ENCODE measurements at regions not wholly inside any gene's neighbourhood (a gene's known extent, or its start where the extent isn't known, plus 50 kb on each side); places are given as distances from the start of the nearest gene placed in this dataset.

- DNase-seq = no peak
Observed at GRCh38 chr12:98409548-98409947, 105.8 kb upstream of the TMPO start.

- DNase-seq = no peak
Observed at GRCh38 chr12:98410356-98410755, 105.0 kb upstream of the TMPO start.

- no peak for DNase-seq
Observed at GRCh38 chr12:98416845-98417244, 98.5 kb upstream of the TMPO start.

- no peak for DNase-seq
Observed at GRCh38 chr12:98417266-98417665, 98.1 kb upstream of the TMPO start.

- DNase-seq = no peak
Observed at GRCh38 chr12:98418357-98419075, 96.9 kb upstream of the TMPO start.

- no peak for DNase-seq
Observed at GRCh38 chr12:98419081-98419794, 96.2 kb upstream of the TMPO start.

GRCh38 chr12:98419795-98420404 lies 95.5 kb upstream of the TMPO start:
- DNase-seq = no peak

- no peak for DNase-seq
Observed at GRCh38 chr12:98420461-98420860, 94.9 kb upstream of the TMPO start.

- no peak for DNase-seq
Observed at GRCh38 chr12:98421316-98421715, 94.1 kb upstream of the TMPO start.

GRCh38 chr12:98422359-98422758 lies 93.0 kb upstream of the TMPO start:
- DNase-seq = no peak

- DNase-seq = peak; percentile 6 to 18
Observed at GRCh38 chr12:98422812-98423211, 92.6 kb upstream of the TMPO start.

- no peak for DNase-seq
Observed at GRCh38 chr12:98423963-98424362, 91.4 kb upstream of the TMPO start.

GRCh38 chr12:98424726-98425401 lies 90.5 kb upstream of the TMPO start:
- DNase-seq = peak in 1 of 2 experiments; percentile 22

- DNase-seq = no peak
Observed at GRCh38 chr12:98425859-98426258, 89.5 kb upstream of the TMPO start.

GRCh38 chr12:98431089-98431488 lies 84.3 kb upstream of the TMPO start:
- DNase-seq = no peak

- no peak for DNase-seq
Observed at GRCh38 chr12:98437166-98437565, 78.2 kb upstream of the TMPO start.

GRCh38 chr12:98437806-98438595 lies 77.4 kb upstream of the TMPO start:
- no peak for DNase-seq

GRCh38 chr12:98438656-98439230 lies 76.6 kb upstream of the TMPO start:
- no peak for DNase-seq

- no peak for DNase-seq
Observed at GRCh38 chr12:98439471-98439951, 75.9 kb upstream of the TMPO start.

- no peak for DNase-seq
Observed at GRCh38 chr12:98439981-98440581, 75.3 kb upstream of the TMPO start.

GRCh38 chr12:98446060-98446459 lies 69.3 kb upstream of the TMPO start:
- no peak for DNase-seq

GRCh38 chr12:98446682-98447081 lies 68.7 kb upstream of the TMPO start:
- no peak for DNase-seq
